ENCODE measurements at regions not wholly inside any gene's neighbourhood (a gene's known extent, or its start where the extent isn't known, plus 50 kb on each side); places are given as distances from the start of the nearest gene placed in this dataset.

DNA sequence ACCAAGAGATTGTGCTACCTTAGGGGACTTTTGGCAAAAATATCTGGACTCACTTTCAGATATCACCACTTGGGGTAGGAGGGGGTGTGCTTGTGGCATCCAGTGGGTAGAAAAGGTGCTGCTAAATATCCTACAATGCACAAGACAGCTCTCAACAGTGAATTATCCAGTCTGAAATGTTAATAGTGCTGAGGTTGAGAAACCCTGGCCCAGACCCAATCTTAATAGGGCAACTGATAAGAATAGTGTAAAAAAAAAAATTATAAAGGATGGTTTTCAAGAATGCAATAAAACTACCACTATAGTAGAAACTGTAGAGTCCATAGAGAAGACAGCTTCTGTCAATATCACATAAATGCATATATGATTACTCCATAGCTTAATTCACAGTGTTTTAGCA is 185.5 kb downstream of the ZNF330 start:
- H3K27me3 ChIP-seq (replicated peaks in 1 of 4; ENCODE audit: control insufficient read depth in 3 of 4, extremely low read depth in 1 of 4, insufficient read depth in 3 of 4, low read length in 3 of 4) = no peaks in the 10 kb centered on the region
- no peak overlapping the region for H3K27ac ChIP-seq (ENCODE audit: low read depth, low read length)
- no peak for DNase-seq (ENCODE audit: low read depth in 1 of 2, low spot score in 2 of 2)
- no peak overlapping the region for H3K23ac ChIP-seq (ENCODE audit: insufficient read length)
- no peak for FAIRE-seq
- H3K36me3 ChIP-seq (ENCODE audit: control insufficient read depth in 2 of 4, insufficient read depth in 4 of 4, low read length in 3 of 4) = no peaks in the 10 kb centered on the region
- H3K9me3 ChIP-seq (ENCODE audit: insufficient read depth in 2 of 2, low read depth in 1 of 2, low read length in 1 of 2) = no peaks in the 10 kb centered on the region
- no peak overlapping the region for H2BK20ac ChIP-seq (ENCODE audit: low read length)
- no peaks in the 10 kb centered on the region for H4K20me1 ChIP-seq (replicated peaks in 1 of 2; ENCODE audit: control insufficient read depth in 1 of 2, insufficient read depth in 2 of 2, low read length in 2 of 2)
- H3K4ac ChIP-seq (replicated peaks; ENCODE audit: insufficient read length, low read depth, low read length) = no peak overlapping the region
- H3K4me1 ChIP-seq (replicated peaks in 1 of 4; ENCODE audit: control insufficient read depth in 3 of 4, insufficient read depth in 4 of 4, low read length in 3 of 4) = no peaks in the 10 kb centered on the region
- H2BK12ac ChIP-seq (ENCODE audit: low read depth, low read length) = no peak overlapping the region
- H4K8ac ChIP-seq (ENCODE audit: extremely low read depth, insufficient read depth, low read length) = no peak overlapping the region
- no peaks in the 10 kb centered on the region; the same call in 1 of the 2 replicates for H3K23me2 ChIP-seq (ENCODE audit: low read depth, low read length)
- H3K79me2 ChIP-seq (ENCODE audit: control insufficient read depth in 1 of 2, insufficient read depth in 2 of 2, low read length in 2 of 2) = no peaks in the 10 kb centered on the region
- H2BK15ac ChIP-seq (ENCODE audit: low read length) = no peak overlapping the region
- H2AK5ac ChIP-seq (ENCODE audit: low read depth, low read length) = no peak overlapping the region
- H2BK120ac ChIP-seq (replicated peaks; ENCODE audit: low read depth, low read length) = no peak overlapping the region
- no peak overlapping the region for H2AFZ ChIP-seq (ENCODE audit: low read length)
- no peak overlapping the region for H3K4me2 ChIP-seq (ENCODE audit: insufficient read depth in 1 of 2, low read depth in 2 of 2, low read length in 2 of 2)
- ChIA-PET CTCF (ENCODE audit: partially characterized antibody) (interaction anchor here (0.6 to 1.0 kb wide), 3 partner anchors 9 to 1432 kb away, joined by 3 read pairs; no protein-coding TSS in a partner anchor), POLR2A (ENCODE audit: partially characterized antibody) (no interaction called here)
- no peak overlapping the region for H3K56ac ChIP-seq (replicated peaks; ENCODE audit: insufficient read length, low read depth, low read length)
- no peak overlapping the region for H3K14ac ChIP-seq (ENCODE audit: insufficient read length)
- H3K79me1 ChIP-seq (ENCODE audit: low read depth, low read length) = no peaks in the 10 kb centered on the region
- no peak overlapping the region for H2BK5ac ChIP-seq (ENCODE audit: low read depth, low read length)
- H3K18ac ChIP-seq (ENCODE audit: extremely low read depth, low read length) = no peak overlapping the region
- H4K91ac ChIP-seq (replicated peaks; ENCODE audit: insufficient read length, low read length) = no peak overlapping the region
- H3K9ac ChIP-seq (replicated peaks in 1 of 4; ENCODE audit: extremely low read depth in 1 of 4, low read depth in 3 of 4, low read length in 3 of 4) = no peak overlapping the region
- H3K4me3 ChIP-seq (ENCODE audit: extremely low read depth in 1 of 4, insufficient read depth in 2 of 4, low read depth in 3 of 4, low read length in 4 of 4) = no peak overlapping the region
- no peak overlapping the region for H4K5ac ChIP-seq (ENCODE audit: insufficient read length, low read depth, low read length)
- no peak for TF ChIP-seq RBBP5 (IDR thresholded peaks at IDR 0.05; ENCODE audit: borderline replicate concordance, low read depth, low read length)
- TF ChIP-seq SAP30 (IDR thresholded peaks at IDR 0.05; ENCODE audit: insufficient read depth, insufficient replicate concordance, low read length) = no peak
- TF ChIP-seq, protein P1, sequence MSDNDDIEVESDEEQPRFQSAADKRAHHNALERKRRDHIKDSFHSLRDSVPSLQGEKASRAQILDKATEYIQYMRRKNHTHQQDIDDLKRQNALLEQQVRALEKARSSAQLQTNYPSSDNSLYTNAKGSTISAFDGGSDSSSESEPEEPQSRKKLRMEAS (IDR thresholded peaks at IDR 0.05) = no peak
- no peak for TF ChIP-seq NANOG (IDR thresholded peaks at IDR 0.05; ENCODE audit: insufficient read depth, low read depth, low read length, poor library complexity, severe bottlenecking)
- TF ChIP-seq RNF2 (IDR thresholded peaks at IDR 0.05; ENCODE audit: borderline replicate concordance, low read depth, low read length, missing control alignments, poor library complexity, severe bottlenecking) = no peak
- TF ChIP-seq CREB1 (IDR thresholded peaks at IDR 0.05) = no peak
- no peak for TF ChIP-seq RXRA (IDR thresholded peaks at IDR 0.05; ENCODE audit: insufficient read depth, low read depth, low read length)
- TF ChIP-seq POLR2AphosphoS5 (IDR thresholded peaks at IDR 0.05; ENCODE audit: low read depth, low read length) = no peak
- no peak for TF ChIP-seq CHD2 (IDR thresholded peaks at IDR 0.05; ENCODE audit: low read length)
- TF ChIP-seq BCL11A (IDR thresholded peaks at IDR 0.05; ENCODE audit: low read depth in 2 of 2, low read length in 2 of 2) = no peak
- TF ChIP-seq TCF12 (IDR thresholded peaks at IDR 0.05; ENCODE audit: low read depth, low read length) = no peak
- TF ChIP-seq CEBPB (IDR thresholded peaks at IDR 0.05; ENCODE audit: low read depth, low read length) = no peak
- TF ChIP-seq SP1 (IDR thresholded peaks at IDR 0.05; ENCODE audit: low read depth, low read length) = no peak
- no peak for TF ChIP-seq SIRT6 (IDR thresholded peaks at IDR 0.05; ENCODE audit: low read length)
- no peak for TF ChIP-seq EGR1 (IDR thresholded peaks at IDR 0.05; ENCODE audit: borderline replicate concordance, low read depth, low read length)

Measured in H1 (cell line).